ENCODE measurements at regions not wholly inside any gene's neighbourhood (a gene's known extent, or its start where the extent isn't known, plus 50 kb on each side); places are given as distances from the start of the nearest gene placed in this dataset.
"Not testable (repeated sequence)": the region's sequence is repeated elsewhere in the genome, so short reads cannot be mapped to it uniquely, and the experiment has no call there.

DNA sequence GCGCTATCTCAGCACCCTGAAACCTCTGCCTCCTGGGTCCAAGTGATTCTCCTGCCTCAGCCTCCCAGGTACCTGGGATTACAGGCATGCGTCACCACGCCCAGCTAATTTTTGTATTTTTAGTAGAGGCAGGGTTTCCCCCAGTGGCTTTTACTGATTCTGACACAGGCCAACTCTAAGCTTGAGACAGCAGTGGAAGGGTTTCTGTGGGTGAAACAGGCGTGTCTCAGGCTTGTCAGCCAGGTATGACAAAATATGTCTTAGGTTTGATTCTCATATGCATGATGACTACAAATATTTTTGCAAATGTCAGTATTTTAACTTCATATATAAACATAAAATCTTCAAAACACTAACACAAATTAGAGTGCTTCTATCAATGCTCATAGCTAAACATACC lies 952.8 kb upstream of the CDH18 start:
- DNase-seq (ENCODE audit: low read depth in 3 of 3, low spot score in 2 of 3): not testable (repeated sequence)

DNA sequence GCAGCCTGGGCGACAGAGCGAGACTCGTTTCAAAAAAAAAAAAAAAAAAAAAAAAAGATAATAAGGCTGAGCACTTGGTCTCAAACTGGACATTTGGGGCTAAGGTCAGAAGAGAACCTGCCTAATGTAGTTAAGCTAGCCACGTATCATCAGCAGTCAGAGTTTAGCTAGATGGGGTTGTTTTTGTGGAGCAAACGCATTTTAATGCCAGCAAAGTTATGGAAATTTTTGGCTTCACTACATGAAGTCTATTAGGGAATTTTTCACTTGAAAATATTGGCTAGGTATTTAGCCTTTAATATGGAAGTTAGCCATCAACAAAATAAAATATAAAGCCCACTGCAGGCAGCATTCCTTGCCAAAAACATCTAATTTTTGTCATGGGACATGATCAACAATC lies 902.9 kb upstream of the CDH18 start:
- DNase-seq (ENCODE audit: low read depth in 3 of 3, low spot score in 2 of 3): not testable (repeated sequence)

DNA sequence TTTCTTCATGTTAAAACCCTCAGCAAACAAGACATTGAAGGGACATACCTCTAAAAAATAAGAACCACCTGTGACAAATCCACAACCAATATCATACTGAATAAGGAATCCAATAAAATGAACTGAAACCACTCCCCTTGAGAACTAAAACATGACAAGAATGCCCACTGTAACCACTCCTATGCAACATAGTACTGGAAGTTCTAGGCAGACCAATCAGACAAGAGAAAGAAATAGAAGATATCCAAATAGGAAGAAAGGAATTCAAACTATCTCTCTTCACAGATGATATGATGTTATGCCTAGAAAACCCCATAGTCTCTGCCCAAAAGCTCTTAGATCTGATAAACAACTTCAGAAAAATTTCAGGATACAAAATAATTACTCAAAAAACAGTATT lies 887.7 kb upstream of the CDH18 start:
- not testable (repeated sequence) for DNase-seq (ENCODE audit: low read depth in 3 of 3, low spot score in 2 of 3)

DNA sequence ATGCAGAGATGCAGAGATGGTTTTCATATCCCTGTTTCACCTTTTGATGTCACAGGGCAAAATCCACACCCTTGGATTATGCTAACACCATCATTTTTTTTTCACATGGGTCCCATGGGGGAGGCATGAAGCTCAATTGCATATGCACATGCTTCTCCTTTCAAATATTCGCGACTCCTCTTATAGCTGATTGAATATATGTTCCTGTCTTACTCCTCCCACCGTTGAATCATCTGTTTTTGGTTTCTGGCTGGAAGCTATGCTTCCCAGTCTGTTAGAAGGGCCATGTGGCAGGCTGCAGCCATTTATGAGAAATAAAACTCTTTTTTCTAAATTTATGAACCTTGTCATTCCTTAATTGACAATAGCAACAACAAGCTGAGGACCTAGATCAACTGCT lies 877.9 kb upstream of the CDH18 start:
- not testable (repeated sequence) for DNase-seq (ENCODE audit: low read depth in 3 of 3, low spot score in 2 of 3)

DNA sequence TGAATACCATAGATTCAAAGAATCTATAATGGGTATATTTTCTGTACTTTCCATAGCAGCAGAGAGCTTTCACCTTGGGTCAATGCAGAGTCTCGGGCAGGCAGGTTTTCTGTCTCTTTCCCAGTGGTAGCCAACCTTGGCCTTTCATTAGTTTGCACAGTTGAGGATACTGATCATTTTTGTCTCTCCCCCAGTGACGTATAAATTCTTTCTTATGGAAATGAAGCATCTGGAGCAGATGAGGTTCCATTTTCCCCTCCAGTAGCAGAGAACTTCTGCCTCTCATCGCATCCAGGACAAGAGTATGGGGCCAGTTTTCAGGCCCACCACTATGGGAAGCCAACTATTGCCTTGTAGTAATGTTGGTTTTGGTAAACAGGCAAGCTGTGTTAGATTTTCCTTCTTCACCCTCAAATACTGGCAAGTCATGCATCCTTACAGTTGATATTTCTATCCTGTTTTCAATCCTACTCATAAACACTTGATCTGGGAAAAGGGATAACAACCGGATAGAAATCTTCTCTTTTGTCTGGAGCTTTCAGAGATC lies 845.2 kb upstream of the CDH18 start:
- no peak for DNase-seq (ENCODE audit: low read depth in 3 of 3, low spot score in 2 of 3)

DNA sequence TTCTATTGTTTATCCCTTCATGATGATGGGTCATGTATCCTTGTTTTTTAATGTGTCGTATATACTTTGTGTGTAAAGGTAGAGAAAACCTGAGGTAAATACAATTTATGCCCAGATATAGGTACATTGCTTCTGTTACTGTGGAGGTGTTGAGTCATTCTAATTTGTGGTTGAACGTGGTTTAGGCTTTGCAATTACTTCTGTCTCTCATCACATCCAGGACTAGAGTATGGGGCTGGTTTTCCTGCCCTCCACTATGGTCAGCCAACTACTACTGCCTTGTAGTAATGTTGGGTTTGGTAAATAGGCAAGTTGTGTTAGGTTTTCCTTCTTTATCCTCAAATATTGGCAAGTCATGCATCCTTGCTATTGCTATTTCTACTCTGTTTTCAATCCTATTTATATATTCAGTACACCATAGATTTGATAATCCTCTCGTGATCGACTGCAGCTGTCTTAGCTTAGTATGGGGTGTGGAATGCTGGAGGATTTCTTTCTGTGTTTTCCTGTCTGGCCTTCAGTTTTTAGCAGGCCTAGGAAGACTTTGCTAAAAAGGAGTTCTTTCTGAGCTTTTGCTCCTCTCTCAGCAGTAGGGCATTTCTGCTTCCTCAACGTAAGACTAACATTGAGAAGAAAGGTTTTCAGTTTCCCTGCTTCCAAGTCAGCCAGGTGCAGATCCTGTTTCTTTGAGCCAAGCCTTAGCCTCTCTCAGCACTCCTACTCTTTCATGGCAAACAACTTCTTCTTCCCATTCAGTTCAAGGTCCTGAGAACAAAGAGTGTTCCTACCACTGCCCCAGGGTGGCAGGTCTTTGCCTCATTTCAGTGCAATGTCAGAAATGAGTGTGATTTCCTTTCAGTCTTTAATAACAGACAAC lies 844.4 kb upstream of the CDH18 start:
- DNase-seq (ENCODE audit: low read depth in 3 of 3, low spot score in 2 of 3): no peak

DNA sequence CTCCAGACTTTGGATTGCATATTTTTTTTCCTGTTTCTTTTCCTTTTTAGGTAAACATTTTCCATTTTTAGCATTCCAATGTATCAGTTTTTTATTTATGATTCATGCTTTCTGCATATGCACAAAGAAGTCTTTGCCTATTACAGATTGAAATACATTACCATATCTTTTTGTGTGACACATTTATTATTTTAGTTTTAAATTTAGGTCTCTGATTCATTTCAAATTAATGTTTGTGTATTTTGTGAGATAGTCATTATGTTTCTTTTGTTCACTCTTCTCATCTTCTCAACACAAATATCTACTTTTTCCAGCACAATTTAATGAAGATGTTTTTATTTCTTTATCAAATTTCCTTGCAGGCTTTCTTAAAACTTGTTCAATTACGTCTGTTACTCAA lies 838.0 kb upstream of the CDH18 start:
- DNase-seq (ENCODE audit: low read depth in 3 of 3, low spot score in 2 of 3): not testable (repeated sequence)

DNA sequence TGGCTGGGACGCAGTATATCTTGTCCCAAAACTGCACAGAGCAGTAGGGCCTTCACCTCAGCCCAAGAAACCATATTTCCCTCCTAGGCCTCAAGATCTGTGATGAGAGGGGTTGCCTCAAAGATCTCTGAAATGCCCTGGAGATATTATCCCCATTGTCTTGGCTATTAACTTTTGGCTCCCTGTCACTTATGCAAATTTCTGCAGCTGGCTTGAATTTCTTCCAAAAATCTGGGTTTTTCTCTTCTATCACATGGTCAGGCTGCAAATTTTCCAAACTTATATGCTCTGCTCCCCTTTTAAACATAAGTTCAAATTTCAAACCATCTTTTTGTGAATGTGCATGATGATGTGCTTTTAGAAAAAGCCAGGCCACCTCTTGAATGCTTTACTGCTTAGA lies 809.2 kb upstream of the CDH18 start:
- not testable (repeated sequence) for DNase-seq (ENCODE audit: low read depth in 3 of 3, low spot score in 2 of 3)

DNA sequence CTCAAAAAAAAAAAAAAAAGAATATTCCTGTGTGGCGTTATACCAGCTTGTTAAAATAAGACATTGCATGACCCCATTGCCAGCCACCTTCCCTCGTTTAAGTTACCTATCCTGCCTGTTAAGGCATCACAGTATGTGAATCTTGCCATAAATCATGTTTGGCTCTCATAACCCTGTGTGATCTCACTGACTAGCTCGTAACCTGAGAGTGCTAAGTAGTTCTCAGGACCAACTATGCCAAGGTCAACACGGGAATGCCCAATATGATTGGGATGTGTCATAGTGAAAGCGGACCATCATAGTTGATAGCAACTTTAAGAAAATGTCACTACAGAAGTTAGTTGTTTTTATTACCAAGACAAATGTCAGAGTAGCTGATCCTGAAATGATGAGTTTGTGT lies 796.8 kb upstream of the CDH18 start:
- not testable (repeated sequence) for DNase-seq (ENCODE audit: low read depth in 3 of 3, low spot score in 2 of 3)

DNA sequence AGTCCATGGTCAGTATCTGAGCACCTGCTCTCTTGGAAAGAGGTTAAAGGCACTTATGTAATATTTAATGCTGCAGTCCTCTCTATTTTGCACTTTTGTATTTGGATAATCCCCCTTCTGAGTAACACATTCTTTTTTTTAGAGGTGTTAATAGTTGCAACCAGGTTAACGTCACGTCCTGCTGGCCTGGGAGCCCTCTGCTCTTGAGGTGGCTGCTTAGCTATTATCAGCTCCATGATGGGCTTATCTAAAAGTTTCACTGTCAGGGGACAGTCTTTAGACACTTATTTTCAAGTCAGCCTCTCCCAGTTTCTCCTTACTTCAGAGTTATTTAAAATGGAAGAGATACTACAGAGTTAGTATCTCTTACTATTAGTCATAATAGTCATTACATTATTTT lies 795.5 kb upstream of the CDH18 start:
- not testable (repeated sequence) for DNase-seq (ENCODE audit: low read depth in 3 of 3, low spot score in 2 of 3)

DNA sequence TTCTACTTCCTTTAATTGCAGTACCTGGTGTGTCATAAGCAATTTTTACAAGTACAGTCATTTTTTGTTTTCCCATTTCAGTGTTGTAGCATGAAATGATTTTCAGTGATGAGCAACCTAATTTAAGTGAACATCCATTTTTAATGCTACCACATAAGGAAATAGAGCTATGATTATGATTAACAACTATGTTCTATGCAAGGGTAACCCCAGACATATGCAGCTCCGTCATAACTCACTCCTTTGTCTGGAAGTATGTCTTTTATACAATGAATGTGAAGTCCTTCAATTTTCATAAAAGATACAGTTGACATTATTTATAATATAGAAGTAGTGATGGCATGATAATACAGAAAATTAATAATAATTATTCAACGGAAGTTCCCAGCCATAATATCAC lies 783.3 kb upstream of the CDH18 start:
- not testable (repeated sequence) for DNase-seq (ENCODE audit: low read depth in 3 of 3, low spot score in 2 of 3)

DNA sequence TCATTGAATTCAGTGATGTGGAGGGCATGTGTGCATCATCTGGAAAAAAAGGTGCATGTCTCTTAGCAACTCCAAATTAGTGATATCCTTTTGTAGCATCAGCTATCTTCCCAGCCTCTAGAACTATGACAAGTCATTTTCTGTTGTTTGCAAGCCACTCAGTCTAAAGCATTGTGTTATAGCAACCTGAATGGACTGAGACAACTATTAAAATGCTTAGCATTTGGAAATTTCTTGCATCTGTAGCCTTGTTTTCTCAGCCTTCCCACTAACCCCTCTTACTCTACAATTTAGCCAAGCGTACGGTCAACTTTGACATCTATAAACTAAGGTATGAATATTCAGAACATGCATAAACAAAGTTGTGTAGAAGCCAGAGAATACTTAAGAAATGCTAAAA lies 777.1 kb upstream of the CDH18 start:
- DNase-seq (ENCODE audit: low read depth in 3 of 3, low spot score in 2 of 3): not testable (repeated sequence)

DNA sequence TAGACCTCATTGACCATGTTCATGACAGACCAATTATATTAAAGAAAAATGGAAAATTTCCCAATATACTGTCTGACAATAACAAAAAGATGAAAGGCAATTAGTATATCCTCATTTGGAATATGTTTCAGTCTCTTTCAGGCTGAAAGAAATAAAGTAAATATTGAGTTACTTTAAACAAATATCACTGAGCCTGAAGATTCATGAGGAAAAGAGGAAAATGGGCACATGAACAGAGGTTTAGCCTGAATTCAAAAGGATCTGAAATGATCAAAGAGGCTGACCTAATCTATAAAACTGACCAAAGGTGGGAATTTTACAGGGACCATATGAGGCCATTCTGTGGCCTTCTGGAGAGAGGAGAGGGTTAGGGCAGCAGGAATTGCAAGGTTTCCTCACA lies 771.5 kb upstream of the CDH18 start:
- DNase-seq (ENCODE audit: low read depth in 3 of 3, low spot score in 2 of 3): not testable (repeated sequence)

DNA sequence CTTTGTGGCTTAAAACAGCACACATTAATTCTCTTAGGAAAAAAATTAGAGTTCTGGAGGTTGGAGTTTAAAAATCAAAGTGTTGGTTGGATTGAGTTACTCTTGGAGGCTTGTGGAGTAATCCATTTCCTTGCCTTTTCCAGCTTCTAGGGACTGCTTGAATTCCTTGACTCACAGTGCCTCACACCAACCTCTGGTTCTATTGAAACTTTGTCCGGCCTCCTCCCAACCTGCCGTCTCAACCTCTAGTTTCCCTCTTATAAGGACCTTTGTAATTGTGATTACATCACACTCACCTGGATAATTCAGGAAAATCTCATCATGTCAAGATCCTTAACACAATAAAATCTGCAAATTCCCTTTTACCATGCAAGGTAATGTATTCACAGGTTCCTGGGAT lies 764.2 kb upstream of the CDH18 start:
- DNase-seq (ENCODE audit: low read depth in 3 of 3, low spot score in 2 of 3): not testable (repeated sequence)

DNA sequence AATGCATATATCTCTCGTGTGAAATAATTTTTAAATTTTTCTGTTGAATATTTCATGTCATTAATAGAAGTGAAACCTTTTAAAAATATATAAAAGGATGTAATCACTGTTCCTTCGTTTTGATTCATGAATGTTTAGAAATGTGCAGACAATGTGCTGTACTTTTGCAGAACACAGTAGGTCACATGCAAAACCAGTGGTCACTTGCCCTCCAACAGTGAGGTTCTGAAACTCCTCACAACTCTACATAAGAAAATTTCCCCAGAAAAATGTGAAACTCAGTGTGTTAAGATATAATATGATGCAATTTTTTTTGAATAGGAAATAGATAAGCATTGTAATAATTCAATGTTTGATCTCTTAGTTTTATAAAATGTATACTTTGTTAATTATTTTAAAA lies 747.7 kb upstream of the CDH18 start:
- DNase-seq (ENCODE audit: low read depth in 3 of 3, low spot score in 2 of 3): not testable (repeated sequence)

DNA sequence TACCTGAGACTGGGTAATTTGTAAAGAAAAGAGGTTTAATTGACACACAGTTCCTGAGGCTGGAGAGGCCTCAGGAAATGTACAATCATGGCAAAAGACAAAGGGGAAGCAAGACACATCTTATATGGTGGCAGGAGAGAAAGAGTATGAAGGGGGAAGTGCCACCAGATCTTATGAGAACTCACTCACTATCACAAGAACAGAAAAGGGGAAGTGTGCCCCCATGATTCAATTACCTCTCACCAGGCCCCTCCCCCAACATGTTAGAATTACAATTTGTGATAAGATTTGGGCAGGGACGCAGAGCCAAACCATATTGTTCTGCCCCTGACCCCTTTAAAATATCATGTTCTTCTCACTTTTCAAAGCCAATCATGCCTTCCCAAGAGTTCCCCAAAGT lies 744.2 kb upstream of the CDH18 start:
- not testable (repeated sequence) for DNase-seq (ENCODE audit: low read depth in 3 of 3, low spot score in 2 of 3)

DNA sequence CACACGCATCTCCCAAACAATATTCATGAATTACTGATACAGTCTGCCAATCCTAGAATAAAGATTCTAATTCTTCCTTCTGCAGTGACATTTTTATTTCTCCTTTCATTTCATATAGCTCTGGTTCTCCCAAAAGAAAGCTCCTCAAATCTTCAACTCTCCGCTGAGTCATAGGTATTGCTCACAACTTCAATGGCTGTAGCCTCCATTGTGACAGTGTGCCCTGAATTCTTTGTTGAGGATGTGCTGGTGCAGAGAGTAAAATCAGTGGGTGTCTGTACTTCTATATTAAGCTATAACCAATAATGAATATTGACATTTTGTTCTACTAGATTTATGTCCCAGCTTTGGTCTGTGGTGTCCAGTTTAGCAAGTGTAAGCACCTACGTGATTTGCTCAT lies 733.3 kb upstream of the CDH18 start:
- not testable (repeated sequence) for DNase-seq (ENCODE audit: low read depth in 3 of 3, low spot score in 2 of 3)

DNA sequence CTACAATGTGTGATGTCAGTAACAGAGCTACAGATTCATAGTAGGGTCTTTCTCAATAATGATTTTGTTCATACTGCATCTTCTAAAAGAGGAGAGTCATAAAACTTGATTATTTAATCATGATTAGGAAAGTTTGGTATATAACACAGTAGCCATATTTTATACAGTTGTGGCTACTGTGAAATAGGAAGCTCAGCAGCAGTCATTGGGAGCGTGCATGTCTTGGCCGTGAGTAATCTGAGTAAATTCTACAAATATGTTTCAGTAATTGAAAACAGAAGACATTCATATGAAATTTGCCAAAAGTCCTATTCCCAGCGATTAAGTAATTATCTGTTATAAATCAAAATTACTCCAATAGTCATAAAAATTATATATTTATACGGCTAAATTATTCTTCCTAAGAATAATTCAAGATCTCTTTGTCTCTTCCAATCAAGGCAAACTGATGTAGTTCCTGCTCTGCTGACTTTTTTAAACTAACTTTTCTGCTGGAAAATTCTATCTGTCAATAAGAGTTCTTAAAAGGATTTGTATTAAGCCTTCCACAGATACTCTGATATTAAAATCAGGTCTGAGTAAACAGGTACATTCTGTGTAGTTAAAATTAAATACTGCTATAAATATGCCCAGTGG lies 723.6 kb upstream of the CDH18 start:
- not testable (repeated sequence) for DNase-seq (ENCODE audit: low read depth in 3 of 3, low spot score in 2 of 3)

DNA sequence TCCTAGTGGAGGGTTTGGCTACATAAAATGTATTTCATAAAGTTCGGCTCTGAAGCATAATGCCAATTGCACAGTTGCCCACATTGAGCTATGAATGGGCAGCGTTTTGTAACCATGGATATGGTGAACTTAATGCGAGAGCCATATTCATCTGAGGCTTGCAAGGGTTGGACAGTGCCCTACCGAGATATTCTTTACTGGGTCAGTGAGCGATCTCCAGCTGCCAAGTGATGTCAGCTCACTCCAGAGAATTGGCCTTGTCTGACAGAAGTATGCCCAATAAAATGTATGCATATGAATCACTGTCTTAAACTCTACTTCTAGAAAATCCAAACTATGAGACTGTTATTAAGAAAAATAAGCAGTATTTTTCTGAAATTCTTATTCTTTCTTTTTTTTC lies 719.6 kb upstream of the CDH18 start:
- DNase-seq (ENCODE audit: low read depth in 3 of 3, low spot score in 2 of 3): not testable (repeated sequence)

DNA sequence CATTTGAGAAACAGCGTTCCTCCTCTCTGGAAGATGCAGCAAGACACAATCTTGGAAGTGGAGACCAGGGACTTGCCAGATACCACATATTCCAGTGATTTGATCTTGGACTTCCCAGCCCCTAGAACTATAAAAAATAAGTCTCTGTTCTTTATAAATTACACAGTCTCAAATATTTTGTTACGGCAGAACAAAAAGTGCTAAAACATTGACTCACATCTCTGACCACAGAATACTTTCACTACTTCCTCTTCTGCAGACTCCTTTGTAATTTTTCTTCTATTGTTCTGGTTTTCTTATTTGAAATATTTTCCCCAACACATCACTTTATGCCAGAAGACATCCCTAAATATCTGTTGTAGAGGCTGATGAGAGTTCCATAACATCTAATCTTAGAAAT lies 706.1 kb upstream of the CDH18 start:
- no peak for DNase-seq (ENCODE audit: low read depth in 3 of 3, low spot score in 2 of 3)

DNA sequence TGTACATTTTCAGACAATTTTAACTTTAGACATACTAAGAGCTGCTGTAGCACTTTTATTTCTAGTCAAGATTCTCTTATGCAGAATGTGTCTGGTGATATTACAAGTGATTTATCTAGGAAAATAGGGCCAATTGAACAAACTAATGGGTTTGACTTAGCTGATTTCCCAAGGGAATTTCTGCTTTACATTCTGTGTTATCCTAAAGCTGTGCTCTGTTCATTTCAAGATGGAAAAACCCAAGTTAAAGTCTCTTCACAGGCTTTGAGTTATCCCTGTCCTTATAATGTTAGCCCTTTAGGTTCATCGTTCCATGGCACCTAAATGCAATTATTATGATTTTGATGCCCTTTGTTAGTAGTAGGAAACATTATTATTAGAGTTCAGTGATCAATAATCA lies 704.9 kb upstream of the CDH18 start:
- no peak for DNase-seq (ENCODE audit: low read depth in 3 of 3, low spot score in 2 of 3)

Measured in right renal cortex interstitium (tissue), 3 donors.